NCI-H128 (cell line): ENCODE measurements at regions not wholly inside any gene's neighbourhood (a gene's known extent, or its start where the extent isn't known, plus 50 kb on each side); places are given as distances from the start of the nearest gene placed in this dataset.

Source experiments
- DNase-seq: peaks from one replicate; lab custom pipeline; 2025; ENCODE audit not compliant: unreplicated experiment; lab: John Stamatoyannopoulos, UW

DNA sequence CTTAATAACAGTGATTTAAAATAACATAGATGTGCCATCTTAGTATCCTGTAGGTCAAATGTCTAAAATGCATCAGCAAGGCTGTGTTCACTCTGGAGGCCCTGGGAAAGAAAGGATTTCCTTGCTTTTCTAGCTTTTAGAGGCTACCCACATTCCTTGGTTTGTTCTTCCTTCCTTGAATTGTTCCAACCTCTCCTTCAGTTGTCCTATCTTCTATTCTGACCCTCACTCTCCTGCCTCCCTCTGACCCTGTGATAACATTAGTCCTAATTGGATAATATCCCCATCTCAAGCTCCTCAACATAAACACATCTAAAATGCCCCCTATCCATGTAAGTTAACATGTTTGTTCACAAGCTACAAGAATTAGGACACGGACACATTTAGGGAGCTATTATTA is 733.5 kb downstream of the SOCS6 start:
- no peak for DNase-seq

DNA sequence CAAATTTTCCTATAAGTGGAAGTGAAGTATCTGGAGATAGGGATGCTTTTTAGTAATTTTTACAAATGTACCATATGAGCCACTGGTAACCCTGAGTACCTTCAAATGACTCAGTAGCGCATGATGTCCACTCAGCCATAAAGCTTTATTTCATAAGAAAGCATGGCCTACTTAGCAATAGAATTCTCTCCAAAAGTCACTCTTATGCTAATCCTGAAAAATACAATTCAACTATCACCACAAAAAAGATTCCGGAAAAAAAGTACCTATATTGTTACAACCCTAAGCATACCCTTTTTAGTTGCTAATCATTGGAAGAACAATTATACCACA is 732.2 kb downstream of the SOCS6 start:
- no peak for DNase-seq

GRCh38 chr18:71020342-71021029 is 731.6 kb downstream of the SOCS6 start:
- DNase-seq: no peak

DNA sequence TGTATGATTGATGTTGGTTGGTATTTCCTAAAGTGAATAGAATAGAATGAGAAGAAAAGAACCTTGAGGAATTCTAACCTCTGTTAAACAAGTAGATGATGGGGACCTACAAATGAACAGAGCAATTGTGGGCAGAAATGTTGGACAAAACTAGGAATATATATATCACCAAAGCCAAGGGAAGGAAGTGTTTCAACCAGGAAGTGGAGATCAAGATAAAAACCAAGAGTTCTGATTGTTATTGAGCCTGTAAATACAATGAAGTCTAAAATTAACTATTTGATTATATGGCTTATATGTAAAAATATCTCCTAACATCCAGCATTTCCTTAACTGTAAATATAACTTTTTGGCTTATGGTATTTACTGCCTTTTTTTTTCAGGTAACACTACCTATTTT is 730.0 kb downstream of the SOCS6 start:
- no peak for DNase-seq

GRCh38 chr18:71012789-71013188 is 723.9 kb downstream of the SOCS6 start:
- no peak for DNase-seq

- DNase-seq: no peak
These were observed 722.5 kb downstream of the SOCS6 start for GRCh38 chr18:71011389-71011788.

DNA sequence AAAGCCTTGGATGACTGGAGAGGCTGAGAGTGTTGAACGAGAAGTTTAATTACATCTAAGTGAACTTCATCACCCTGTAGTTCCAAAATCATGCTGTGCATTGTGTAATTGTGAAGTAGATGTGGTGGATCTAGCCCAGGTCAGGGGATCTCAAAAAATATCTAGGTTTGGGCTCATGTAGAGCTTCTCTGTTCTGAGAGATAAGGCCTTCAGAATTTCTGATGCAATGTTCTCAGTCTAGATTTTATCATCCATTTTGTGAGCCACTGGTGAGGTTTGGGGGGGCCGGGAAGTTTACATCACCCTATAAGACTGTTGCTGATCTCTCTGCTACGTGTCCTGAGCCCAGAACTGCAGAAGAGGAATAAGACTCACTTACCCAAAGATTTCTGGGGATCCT is 719.4 kb downstream of the SOCS6 start:
- DNase-seq: no peak

- no peak for DNase-seq
These were observed 712.8 kb downstream of the SOCS6 start for GRCh38 chr18:71001597-71001996.

- DNase-seq: no peak
These were observed 709.6 kb downstream of the SOCS6 start for GRCh38 chr18:70998490-70998889.

DNA sequence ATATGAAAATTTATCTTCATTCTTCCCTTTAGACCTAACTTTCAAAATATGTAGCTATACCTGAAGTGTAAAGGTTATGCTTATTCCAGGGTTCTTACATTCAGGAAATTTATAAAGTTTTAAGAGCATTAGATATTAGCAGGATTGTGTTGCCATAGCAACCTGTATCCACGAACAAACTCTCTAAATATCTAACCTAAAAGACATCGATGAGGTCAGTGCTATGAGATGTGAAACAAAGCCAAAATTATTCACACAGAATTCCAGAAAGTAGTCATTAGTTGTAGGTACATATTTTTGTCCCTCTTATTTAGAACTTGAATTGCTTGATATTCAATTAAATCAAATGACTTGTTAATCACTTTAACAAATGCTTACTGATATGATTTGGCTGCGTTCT is 705.3 kb downstream of the SOCS6 start:
- DNase-seq: no peak

DNA sequence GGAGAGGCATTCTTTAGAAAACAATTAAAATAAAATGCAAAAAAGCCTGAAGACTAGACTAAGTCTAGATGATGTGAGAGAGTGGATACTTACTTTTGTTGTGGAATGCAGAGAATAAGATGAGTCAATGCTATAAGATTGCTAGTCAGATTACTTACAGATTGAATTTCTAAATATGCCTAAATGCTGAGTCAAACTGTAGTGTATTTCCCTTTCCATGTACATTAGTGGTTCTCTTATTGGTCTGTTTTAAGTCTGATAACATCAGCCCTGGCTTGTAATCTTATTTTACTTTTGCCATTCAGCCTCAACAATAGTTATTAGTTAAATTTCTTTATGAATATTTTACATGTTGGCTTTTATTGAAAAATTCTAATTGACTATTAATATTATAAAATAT is 702.7 kb downstream of the SOCS6 start:
- DNase-seq: no peak

DNA sequence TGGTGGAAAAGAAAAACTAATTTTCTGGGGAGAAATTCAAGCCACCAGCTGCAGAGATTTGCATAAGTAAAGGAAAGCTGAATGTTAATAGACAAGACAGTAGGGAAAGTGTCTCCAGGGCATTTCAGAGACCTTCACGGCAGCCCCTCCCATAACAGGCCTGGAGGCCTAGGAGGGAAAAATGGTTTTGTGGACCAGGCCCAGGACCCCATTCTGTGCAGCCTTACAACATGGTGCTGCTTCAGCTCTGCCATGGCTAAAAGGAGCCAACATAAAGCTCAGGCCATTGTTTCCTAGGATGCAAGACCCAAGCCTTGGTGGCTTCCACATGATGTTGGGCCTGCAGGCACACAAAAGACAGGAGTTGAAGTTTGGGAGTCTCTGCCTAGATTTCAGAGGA is 697.1 kb downstream of the SOCS6 start:
- DNase-seq: no peak

DNA sequence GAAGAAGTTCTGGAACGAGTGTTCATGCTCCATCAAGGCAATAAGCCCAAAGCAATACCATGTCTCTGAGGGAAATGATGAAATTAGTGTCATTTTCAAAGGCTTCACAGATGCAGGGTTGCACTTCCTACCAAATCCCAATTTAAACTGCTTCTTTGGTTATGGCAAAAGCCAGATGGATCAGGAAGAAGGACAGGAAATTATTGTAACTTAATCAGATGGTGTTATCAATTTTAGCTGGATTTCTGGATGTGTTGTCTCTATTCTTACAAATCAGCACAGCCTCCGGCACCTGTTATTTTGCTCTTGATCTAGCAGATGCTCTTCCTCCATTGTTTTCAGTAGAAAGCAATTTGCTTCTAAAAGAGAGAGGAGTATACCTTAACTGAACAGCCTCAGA is 693.4 kb downstream of the SOCS6 start:
- DNase-seq: no peak

DNA sequence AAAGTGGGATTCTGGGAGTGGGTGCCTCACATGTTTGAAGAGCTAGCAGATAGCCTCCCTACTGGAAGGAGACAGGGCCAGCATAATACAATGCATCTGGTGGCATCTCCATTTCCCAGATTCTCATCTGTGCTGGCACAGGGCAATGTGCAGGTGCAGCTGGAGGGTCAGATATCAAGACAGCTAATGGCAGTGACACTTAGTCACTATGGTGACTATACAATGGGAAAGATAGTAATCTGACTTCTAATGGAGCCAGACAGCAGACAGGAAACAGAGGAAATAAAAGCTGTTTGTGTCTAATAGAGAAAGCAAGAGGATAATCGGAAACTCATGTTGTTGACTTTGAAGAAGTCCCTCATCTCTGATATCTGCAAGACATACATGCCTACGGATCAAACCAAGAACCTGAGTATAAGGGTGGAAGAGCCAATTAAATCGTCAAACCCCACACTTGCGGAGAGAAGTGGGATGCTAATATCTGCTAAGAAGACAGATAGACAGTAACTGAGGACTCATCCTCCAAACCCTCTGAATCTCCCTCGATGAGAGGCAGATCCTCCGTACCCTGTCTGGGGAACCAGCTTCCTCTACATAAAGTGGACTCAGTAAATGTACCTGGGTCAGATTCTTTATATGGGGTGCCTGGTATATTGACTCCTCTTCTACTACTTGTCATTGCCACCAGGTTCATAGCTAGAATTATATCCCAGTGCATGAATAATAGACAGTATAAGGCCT is 692.7 kb downstream of the SOCS6 start:
- DNase-seq: peak; percentile 25

DNA sequence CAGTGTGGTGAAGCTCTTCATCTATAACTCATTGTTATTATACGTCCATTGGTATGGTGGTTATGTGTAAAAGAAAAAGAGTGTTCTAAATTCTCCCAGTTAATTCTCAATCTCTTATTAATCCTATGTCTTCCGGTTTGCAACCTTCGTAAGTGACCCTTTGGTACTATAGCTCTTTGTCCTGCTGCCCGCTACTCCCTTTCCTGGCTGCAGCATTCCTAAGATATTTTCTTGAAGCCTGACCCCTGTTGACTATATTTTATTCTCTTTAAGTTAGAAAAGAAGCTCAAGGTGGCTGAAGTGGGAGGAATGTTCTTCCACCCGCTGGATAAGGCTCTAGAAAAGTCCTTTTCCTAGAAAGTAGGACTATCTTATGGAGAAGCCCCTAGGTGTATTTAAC is 684.8 kb downstream of the SOCS6 start:
- no peak for DNase-seq

GRCh38 chr18:70966419-70966818 is 677.6 kb downstream of the SOCS6 start:
- DNase-seq: no peak

GRCh38 chr18:70961939-70962338 is 673.1 kb downstream of the SOCS6 start:
- no peak for DNase-seq

- no peak for DNase-seq
These were observed 667.7 kb downstream of the SOCS6 start for GRCh38 chr18:70956554-70956953.

- no peak for DNase-seq
These were observed 647.3 kb downstream of the SOCS6 start for GRCh38 chr18:70936160-70936559.

- peak; percentile 14 for DNase-seq
These were observed 643.3 kb downstream of the SOCS6 start for GRCh38 chr18:70931942-70932814.

DNA sequence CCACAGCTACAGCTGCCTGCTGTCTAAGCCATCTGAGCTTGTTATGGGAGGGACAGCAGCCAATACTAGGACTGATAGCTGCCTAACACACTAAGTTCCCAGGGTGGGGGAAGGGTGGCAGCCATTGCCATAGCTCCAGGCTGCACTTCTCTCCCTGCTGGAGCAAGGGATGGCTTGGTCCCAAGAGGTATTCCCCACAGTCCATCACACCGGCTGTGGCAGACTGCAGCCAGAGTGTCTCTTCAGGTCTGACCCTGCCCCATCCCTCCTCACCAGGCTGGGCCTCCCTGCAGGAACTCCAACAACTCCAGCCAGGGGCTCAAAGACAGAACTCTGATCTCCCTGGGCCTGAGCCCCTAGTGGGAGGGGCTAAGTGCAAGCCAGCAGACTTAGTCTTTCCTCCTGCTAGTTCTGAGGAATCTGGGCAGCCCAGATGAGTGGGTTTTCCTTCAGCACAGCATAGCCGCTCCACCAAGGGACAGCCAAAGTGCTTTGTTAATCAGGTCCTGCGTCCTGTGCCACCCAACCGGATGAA is 632.1 kb downstream of the SOCS6 start:
- DNase-seq: no peak

DNA sequence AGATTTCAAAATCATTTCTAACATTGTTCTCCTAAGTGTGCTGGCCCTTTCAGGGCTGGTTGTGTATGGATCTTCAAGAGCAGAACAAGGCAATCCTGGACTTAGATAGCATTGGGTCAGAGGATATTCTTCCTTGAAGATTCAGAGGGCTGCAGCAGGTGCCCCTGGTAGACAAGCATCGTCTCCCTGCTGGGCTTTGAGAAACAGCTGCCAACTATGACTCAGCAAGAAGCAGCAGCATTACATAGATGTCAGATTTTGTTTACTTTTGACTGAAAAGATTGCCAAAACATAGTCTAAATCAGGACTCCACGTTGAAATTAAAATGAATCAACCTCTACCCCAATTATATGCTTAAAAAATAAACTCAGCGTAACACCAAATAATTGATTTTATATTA is 618.8 kb downstream of the SOCS6 start:
- peak; percentile 49 for DNase-seq
